ENCODE measurements at regions not wholly inside any gene's neighbourhood (a gene's known extent, or its start where the extent isn't known, plus 50 kb on each side); places are given as distances from the start of the nearest gene placed in this dataset.

- Histone ChIP-seq H3K4me1 (no peaks in the 10 kb centered on the region), H3K36me3 (no peaks in the 10 kb centered on the region), H3K27me3 (no peaks in the 10 kb centered on the region), H3K4me3 (no peak overlapping the region), H3K9me3 (no peaks in the 10 kb centered on the region), H3K27ac (no peak overlapping the region)
- intact Hi-C loops (cut with DNase I; ENCODE audit: low total_unique reads) = no loop called here
- DNase-seq = no peak
- no peak for TF ChIP-seq POLR2A (IDR thresholded peaks at IDR 0.05)
- no peak for TF ChIP-seq CTCF (IDR thresholded peaks at IDR 0.05)
Observed at GRCh38 chr6:159404296-159404695, 235.1 kb downstream of the FNDC1 start.

- Histone ChIP-seq H3K4me1 (no peaks in the 10 kb centered on the region), H3K4me3 (no peak overlapping the region), H3K9me3 (no peaks in the 10 kb centered on the region), H3K27ac (no peak overlapping the region), H3K27me3 (no peaks in the 10 kb centered on the region), H3K36me3 (no peaks in the 10 kb centered on the region)
- no peak for DNase-seq
- TF ChIP-seq CTCF (IDR thresholded peaks at IDR 0.05) = no peak
- TF ChIP-seq POLR2A (IDR thresholded peaks at IDR 0.05) = no peak
- intact Hi-C loops (cut with DNase I; ENCODE audit: low total_unique reads) = no loop called here
Observed at GRCh38 chr6:159400826-159401225, 231.6 kb downstream of the FNDC1 start.

- intact Hi-C loops (cut with DNase I; ENCODE audit: low total_unique reads) = no loop called here
- no peak for DNase-seq
- no peak overlapping the region for H3K27ac ChIP-seq
Observed at GRCh38 chr6:159399751-159400221, 230.6 kb downstream of the FNDC1 start.

DNA sequence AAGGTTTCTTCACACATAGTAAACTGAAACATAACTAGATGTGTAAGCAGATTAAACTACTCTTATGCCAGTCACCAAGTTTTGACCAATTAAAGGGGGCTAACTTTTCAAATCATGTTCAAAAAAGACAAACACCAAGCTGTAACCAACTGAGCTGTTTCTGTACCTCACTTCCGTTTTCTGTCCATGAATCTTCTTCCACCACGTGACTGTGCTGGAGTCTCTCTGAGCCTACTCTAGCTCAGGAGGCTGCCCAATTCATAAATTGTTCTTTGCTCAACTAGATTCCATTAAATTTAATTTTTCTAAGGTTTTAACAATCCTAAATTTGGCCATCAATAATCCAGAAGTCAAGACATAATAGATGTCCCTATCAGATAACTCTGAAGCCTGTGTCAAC is 229.4 kb downstream of the FNDC1 start:
- TF ChIP-seq POLR2A (IDR thresholded peaks at IDR 0.05) (no peak), CTCF (IDR thresholded peaks at IDR 0.05) (no peak)
- intact Hi-C loops (cut with DNase I; ENCODE audit: low total_unique reads) = no loop called here
- Histone ChIP-seq H3K27me3 (no peaks in the 10 kb centered on the region), H3K9me3 (no peaks in the 10 kb centered on the region), H3K27ac (no peak overlapping the region), H3K36me3 (no peaks in the 10 kb centered on the region), H3K4me1 (no peaks in the 10 kb centered on the region), H3K4me3 (no peak overlapping the region)
- DNase-seq = no peak

More at GRCh38 chr6:159399751-159400221, 230.6 kb downstream of the FNDC1 start:
- Histone ChIP-seq H3K9me3 (no peaks in the 10 kb centered on the region), H3K36me3 (no peaks in the 10 kb centered on the region), H3K27me3 (no peaks in the 10 kb centered on the region), H3K4me3 (no peak overlapping the region), H3K4me1 (no peaks in the 10 kb centered on the region)
- TF ChIP-seq POLR2A (IDR thresholded peaks at IDR 0.05) = no peak
- TF ChIP-seq CTCF (IDR thresholded peaks at IDR 0.05) = no peak

- intact Hi-C loops (cut with DNase I; ENCODE audit: low total_unique reads) = no loop called here
- H3K27me3 ChIP-seq = no peaks in the 10 kb centered on the region
- no peak overlapping the region for H3K4me3 ChIP-seq
- no peak for DNase-seq
- no peak for TF ChIP-seq CTCF (IDR thresholded peaks at IDR 0.05)
- no peak overlapping the region for H3K27ac ChIP-seq
- no peaks in the 10 kb centered on the region for H3K4me1 ChIP-seq
- no peaks in the 10 kb centered on the region for H3K36me3 ChIP-seq
- H3K9me3 ChIP-seq = no peaks in the 10 kb centered on the region
Observed at GRCh38 chr6:159397753-159398152, 228.6 kb downstream of the FNDC1 start.
